GM12878 (cell line): ENCODE measurements at regions not wholly inside any gene's neighbourhood (a gene's known extent, or its start where the extent isn't known, plus 50 kb on each side); places are given as distances from the start of the nearest gene placed in this dataset.

Experiments
- ATAC-seq: fragments of 200-7000 bp; cut with Tn5 transposase; 3 replicates; pipeline ENCODE4 v1.9.1; 2020; ENCODE audit warnings: mild to moderate bottlenecking, moderate library complexity
- BruUV-seq: library from RNA; stranded (reverse); fragments of 400-500 nt; replicated peaks from 2 replicates; lab custom pipeline; 2021; lab: Mats Ljungman, UMichigan
- CTCF ChIA-PET: fragments of 300-600 bp; sonication (Branson Sonifier 250); formaldehyde crosslinking; extraction: SDS; loops from one replicate; lab custom pipeline; 2021; ENCODE audit warnings: inconsistent platforms; lab: Yijun Ruan, JAX
- POLR2A ChIA-PET: fragments of 350-600 bp; formaldehyde crosslinking; extraction: SDS; loops from one replicate; lab custom pipeline; 2021; ENCODE audit warnings: inconsistent platforms; lab: Charles Lee
- RAD21 ChIA-PET: fragments of 300-600 bp; sonication (Branson Sonifier 250); formaldehyde crosslinking; loops from one replicate; lab custom pipeline; 2023; ENCODE audit warnings: antibody characterized with exemption; ENCODE audit not compliant: unreplicated experiment; lab: Charles Lee
- SMC1A ChIA-PET: fragments of 300-600 bp; sonication (Branson Sonifier 250); formaldehyde crosslinking; loops from one replicate; lab custom pipeline; 2023; ENCODE audit not compliant: unreplicated experiment, uncharacterized antibody; lab: Charles Lee
- DNase-seq: peaks from one replicate; pipeline ENCODE4 v3.0.0-alpha.2; 2011; ENCODE audit warnings: low read depth, low spot score
- FAIRE-seq: peaks from 3 replicates; lab custom pipeline; 2011; peaks lifted over from hg19 to GRCh38; lab: Jason Lieb, UNC
- H2AFZ ChIP-seq: 2 replicates; pipeline ENCODE4 v1.6.0; 2011; ENCODE audit warnings: low read depth, low read length, control low read depth; ENCODE audit not compliant: control insufficient read depth
- H3K27ac ChIP-seq: 2 replicates; pipeline ENCODE4 v1.5.1; 2011; ENCODE audit warnings: control low read depth; ENCODE audit not compliant: control insufficient read depth, insufficient read depth
- H3K27me3 ChIP-seq, 2 experiments: replicated peaks in 1 of 2; 2 replicates each; pipeline versions ENCODE4 v1.6.0 to v1.6.1; 2011; ENCODE audit warnings: low read length in 1 of 2; ENCODE audit not compliant: control insufficient read depth in 2 of 2, insufficient read depth in 2 of 2
- H3K36me3 ChIP-seq, 2 experiments: 2 replicates each; pipeline ENCODE4 v1.5.1; 2011; ENCODE audit warnings: low read length in 1 of 2; ENCODE audit not compliant: control insufficient read depth in 2 of 2, insufficient read depth in 2 of 2
- H3K4me1 ChIP-seq: 2 replicates; pipeline ENCODE4 v1.6.1; 2011; ENCODE audit warnings: mild to moderate bottlenecking, low read length, moderate library complexity, mixed read lengths; ENCODE audit not compliant: control insufficient read depth, insufficient read depth
- H3K4me2 ChIP-seq: 2 replicates; pipeline ENCODE4 v1.6.0; 2011; ENCODE audit warnings: control low read depth; ENCODE audit not compliant: control insufficient read depth, insufficient read depth
- H3K4me3 ChIP-seq: fragments of 200-600 bp; sonication (generic); 2 replicates; pipeline ENCODE4 v1.5.1; 2016
- H3K79me2 ChIP-seq: 2 replicates; pipeline ENCODE4 v1.6.0; 2011; ENCODE audit warnings: low read length; ENCODE audit not compliant: control insufficient read depth, insufficient read depth
- H3K9ac ChIP-seq: 2 replicates; pipeline ENCODE4 v1.8.0; 2011; ENCODE audit warnings: low read length, control low read depth, mixed read lengths; ENCODE audit not compliant: control insufficient read depth, insufficient read depth
- H3K9me3 ChIP-seq: replicated peaks from 3 replicates; pipeline ENCODE4 v1.5.1; 2011; ENCODE audit warnings: mild to moderate bottlenecking, low read length; ENCODE audit not compliant: control insufficient read depth, insufficient read depth
- H4K20me1 ChIP-seq: 2 replicates; pipeline ENCODE4 v1.6.0; 2011; ENCODE audit not compliant: control insufficient read depth, insufficient read depth
- BCLAF1 ChIP-seq: fragments of 450-650 bp; IDR thresholded peaks from 2 replicates; pipeline ENCODE4 v1.6.1; 2017; ENCODE audit warnings: antibody characterized with exemption, mild to moderate bottlenecking, moderate library complexity
- CBX5 ChIP-seq: sonication (generic); IDR thresholded peaks from 2 replicates; pipeline ENCODE4 v1.6.1; 2016; ENCODE audit warnings: low read depth, moderate library complexity, mild to moderate bottlenecking, inconsistent platforms
- CEBPZ ChIP-seq: fragments of 150-350 bp; IDR thresholded peaks from 2 replicates; pipeline ENCODE4 v1.6.1; 2016; ENCODE audit warnings: low read depth, low read length
- GABPA ChIP-seq: IDR thresholded peaks from 2 replicates; pipeline ENCODE4 v1.6.1; 2014; ENCODE audit warnings: antibody characterized with exemption, low read depth, mild to moderate bottlenecking, inconsistent platforms
- IKZF2 ChIP-seq, 2 experiments: fragments of 450-650 bp; IDR thresholded peaks; 2 replicates each; pipeline ENCODE4 v1.6.1; 2017; ENCODE audit warnings: mild to moderate bottlenecking in 2 of 2, moderate library complexity in 2 of 2
- MAX ChIP-seq: IDR thresholded peaks from 2 replicates; pipeline ENCODE4 v1.6.1; 2012; ENCODE audit warnings: low read depth, low read length, improper control_type of control experiment
- MLLT1 ChIP-seq: fragments of 450-650 bp; IDR thresholded peaks from 2 replicates; pipeline ENCODE4 v1.6.1; 2016; ENCODE audit warnings: mild to moderate bottlenecking
- NFXL1 ChIP-seq: fragments of 450-650 bp; IDR thresholded peaks from 2 replicates; pipeline ENCODE4 v1.6.1; 2017; ENCODE audit warnings: antibody characterized with exemption, mild to moderate bottlenecking, borderline replicate concordance
- PKNOX1 ChIP-seq: fragments of 450-650 bp; IDR thresholded peaks from 2 replicates; pipeline ENCODE4 v1.6.1; 2016; ENCODE audit warnings: mild to moderate bottlenecking
- POLR2AphosphoS2 ChIP-seq: IDR thresholded peaks from 2 replicates; pipeline ENCODE4 v1.6.1; 2011; ENCODE audit warnings: low read depth, mild to moderate bottlenecking, low read length, improper control_type of control experiment, moderate library complexity
- RFX5 ChIP-seq: IDR thresholded peaks from 2 replicates; pipeline ENCODE4 v1.6.1; 2011; ENCODE audit warnings: low read depth, low read length, improper control_type of control experiment
- ZBTB4 ChIP-seq: fragments of 450-650 bp; formaldehyde crosslinking; IDR thresholded peaks from 2 replicates; pipeline ENCODE4 v1.4.0; 2022; ENCODE audit warnings: mild to moderate bottlenecking, moderate library complexity
- ZNF274 ChIP-seq: IDR thresholded peaks from one replicate; pipeline ENCODE4 v1.8.0; 2011; ENCODE audit not compliant: insufficient read length, insufficient read depth
- in situ Hi-C: fragments of 300-500 bp; cut with MboI; formaldehyde crosslinking; loops from 9 replicates; pipeline ENCODE4 v1.14.3; 2018; ENCODE audit warnings: mixed read lengths
- intact Hi-C: fragments of 100-400 bp; cut with micrococcal nuclease; formaldehyde crosslinking; loops from one replicate; pipeline ENCODE4 v1.14.2; 2022; ENCODE audit not compliant: unreplicated experiment

GRCh38 chr9:32864971-32865370 is 81.6 kb downstream of the TMEM215 start:
- no peak for FAIRE-seq
- no peaks in the 10 kb centered on the region for H3K36me3 ChIP-seq
- POLR2A ChIA-PET, result no interaction called here
- TF ChIP-seq POLR2AphosphoS2, result no peak
- TF ChIP-seq GABPA, result no peak
- no peak for TF ChIP-seq RFX5
- no peak for TF ChIP-seq BCLAF1
- TF ChIP-seq ZBTB4 (CRISPR knock-in tag), result no peak
- no peak for TF ChIP-seq CBX5
- TF ChIP-seq MAX, result no peak
- no peak for TF ChIP-seq ZNF274
- TF ChIP-seq MLLT1, result no peak
- TF ChIP-seq IKZF2 (IDR thresholded peaks at IDR 0.05), result no peak
- no peak for TF ChIP-seq CEBPZ
- no peak for TF ChIP-seq PKNOX1
- no peak for TF ChIP-seq NFXL1

More at GRCh38 chr9:32864971-32865370, 81.6 kb downstream of the TMEM215 start:
- H3K27me3 ChIP-seq, result no peaks in the 10 kb centered on the region
- intact Hi-C loops, result no loop called here
- H4K20me1 ChIP-seq, result no peaks in the 10 kb centered on the region
- H3K9me3 ChIP-seq, result no peaks in the 10 kb centered on the region
- in situ Hi-C loops, result no loop called here
- no peaks in the 10 kb centered on the region for H3K79me2 ChIP-seq
- no peak overlapping the region for H2AFZ ChIP-seq
- no TSS peak for BruUV-seq
- H3K27ac ChIP-seq, result no peak overlapping the region
- no peak overlapping the region for H3K4me2 ChIP-seq
- H3K9ac ChIP-seq, result no peak overlapping the region
- ATAC-seq (no peak), DNase-seq (no peak)
- RAD21 ChIA-PET, result no interaction called here
- SMC1A ChIA-PET, result interaction anchor here (0.8 kb wide), 1 partner anchor 10 kb away, joined by 3 read pairs; no protein-coding TSS in a partner anchor
- no peaks in the 10 kb centered on the region for H3K4me1 ChIP-seq
- CTCF ChIA-PET, result no interaction called here
- H3K4me3 ChIP-seq, result no peak overlapping the region
